ENCODE measurements at regions not wholly inside any gene's neighbourhood (a gene's known extent, or its start where the extent isn't known, plus 50 kb on each side); places are given as distances from the start of the nearest gene placed in this dataset.

DNA sequence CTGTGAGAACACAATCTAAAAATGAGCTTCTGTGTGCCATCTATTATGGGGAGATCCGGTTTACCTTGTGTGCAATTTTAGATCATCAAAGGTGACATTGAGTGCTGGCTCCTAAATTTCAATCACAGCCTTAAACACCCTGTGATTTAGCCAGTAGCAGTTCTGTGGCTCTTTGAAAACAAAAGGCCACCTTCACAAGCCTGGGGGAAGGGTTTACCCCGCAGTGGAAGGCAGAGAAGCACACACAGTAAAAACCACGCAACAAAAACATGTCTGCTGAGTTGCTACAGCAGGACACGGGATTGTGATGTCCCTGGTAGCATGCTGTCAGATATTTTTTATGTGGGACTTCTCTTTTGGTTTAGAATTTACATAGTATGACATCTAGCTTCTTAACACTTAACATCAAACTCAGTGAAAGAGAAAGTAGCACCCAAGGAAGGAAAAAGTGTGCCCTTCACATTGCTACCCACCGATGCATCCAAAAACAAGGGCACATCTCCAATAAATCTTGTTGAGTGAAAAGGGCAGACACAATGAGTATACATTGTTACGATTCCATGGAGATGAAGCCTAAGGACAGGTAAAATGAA is 56.1 kb upstream of the RNF152 start:
- peak overlapping the region; percentile 13 for H3K4me3 Mint-ChIP-seq
- no peaks in the 10 kb centered on the region for H3K27me3 Mint-ChIP-seq (ENCODE audit: low read depth)
- TF ChIP-seq, protein P1, sequence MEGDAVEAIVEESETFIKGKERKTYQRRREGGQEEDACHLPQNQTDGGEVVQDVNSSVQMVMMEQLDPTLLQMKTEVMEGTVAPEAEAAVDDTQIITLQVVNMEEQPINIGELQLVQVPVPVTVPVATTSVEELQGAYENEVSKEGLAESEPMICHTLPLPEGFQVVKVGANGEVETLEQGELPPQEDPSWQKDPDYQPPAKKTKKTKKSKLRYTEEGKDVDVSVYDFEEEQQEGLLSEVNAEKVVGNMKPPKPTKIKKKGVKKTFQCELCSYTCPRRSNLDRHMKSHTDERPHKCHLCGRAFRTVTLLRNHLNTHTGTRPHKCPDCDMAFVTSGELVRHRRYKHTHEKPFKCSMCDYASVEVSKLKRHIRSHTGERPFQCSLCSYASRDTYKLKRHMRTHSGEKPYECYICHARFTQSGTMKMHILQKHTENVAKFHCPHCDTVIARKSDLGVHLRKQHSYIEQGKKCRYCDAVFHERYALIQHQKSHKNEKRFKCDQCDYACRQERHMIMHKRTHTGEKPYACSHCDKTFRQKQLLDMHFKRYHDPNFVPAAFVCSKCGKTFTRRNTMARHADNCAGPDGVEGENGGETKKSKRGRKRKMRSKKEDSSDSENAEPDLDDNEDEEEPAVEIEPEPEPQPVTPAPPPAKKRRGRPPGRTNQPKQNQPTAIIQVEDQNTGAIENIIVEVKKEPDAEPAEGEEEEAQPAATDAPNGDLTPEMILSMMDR (conservative IDR thresholded peaks at IDR 0.05), result no peak
- H3K4me1 Mint-ChIP-seq, result peaks cover 50% of the 10 kb centered on the region
- H3K9me3 Mint-ChIP-seq, result peaks cover 2% of the 10 kb centered on the region
- peak overlapping the region; percentile 9 for H3K27ac Mint-ChIP-seq (ENCODE audit: unreplicated experiment)
- no peak for DNase-seq (ENCODE audit: low read depth, low spot score)
- no peaks in the 10 kb centered on the region for H3K36me3 Mint-ChIP-seq (ENCODE audit: low read depth)

DNA sequence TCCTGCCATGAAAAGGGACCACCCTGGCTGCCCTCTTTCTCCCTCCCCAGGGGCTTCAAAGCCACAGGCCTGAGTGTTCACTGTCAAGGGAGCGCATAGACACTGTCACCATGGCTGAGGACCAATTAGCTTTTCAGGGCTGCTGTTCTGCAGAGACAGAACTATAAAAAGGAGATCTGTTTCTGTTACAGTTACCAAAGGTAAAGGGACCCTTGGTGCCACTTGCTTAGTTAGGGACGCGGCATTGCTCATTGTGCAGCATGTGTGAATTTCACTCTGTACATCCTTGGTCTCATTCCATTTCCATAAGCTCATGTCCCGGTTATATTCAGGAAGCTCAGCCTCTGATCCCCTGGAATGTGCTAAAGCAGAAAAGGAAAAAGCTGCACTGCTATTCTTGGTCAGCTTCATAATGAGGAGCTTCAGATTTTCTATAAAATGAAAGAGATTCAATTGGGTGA is 55.5 kb upstream of the RNF152 start:
- Mint-ChIP-seq H3K36me3 (ENCODE audit: low read depth) (no peaks in the 10 kb centered on the region), H3K27me3 (ENCODE audit: low read depth) (no peaks in the 10 kb centered on the region), H3K4me3 (peak overlapping the region; percentile 68), H3K9me3 (peaks cover 2% of the 10 kb centered on the region), H3K4me1 (peaks cover 50% of the 10 kb centered on the region), H3K27ac (ENCODE audit: unreplicated experiment) (peak overlapping the region; percentile 15)
- TF ChIP-seq, protein P1 (conservative IDR thresholded peaks at IDR 0.05), result no peak
- DNase-seq (ENCODE audit: low read depth, low spot score), result no peak

DNA sequence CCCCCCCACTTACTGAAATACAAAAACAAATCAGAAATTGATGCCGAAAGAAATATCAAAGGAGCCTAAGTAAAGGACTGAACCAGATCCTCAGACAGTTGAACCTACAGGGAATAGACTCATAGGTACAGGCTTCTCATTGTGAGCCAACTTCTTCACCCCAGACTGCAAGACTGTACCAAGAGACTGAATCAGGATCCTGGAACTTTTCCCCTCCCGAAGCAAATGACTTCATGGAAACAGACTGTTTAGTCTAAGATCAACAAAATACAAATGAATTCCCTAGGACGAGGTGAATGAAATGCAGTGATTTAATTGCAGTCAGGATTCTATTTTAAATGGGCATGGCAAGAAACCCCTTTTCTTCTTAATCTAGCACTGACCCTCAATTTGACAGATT is 53.6 kb upstream of the RNF152 start:
- H3K9me3 Mint-ChIP-seq, result peaks cover 4% of the 10 kb centered on the region
- DNase-seq (ENCODE audit: low read depth, low spot score), result no peak
- H3K36me3 Mint-ChIP-seq (ENCODE audit: low read depth), result no peaks in the 10 kb centered on the region
- TF ChIP-seq, protein P1 (conservative IDR thresholded peaks at IDR 0.05), result no peak
- peaks cover 50% of the 10 kb centered on the region for H3K4me1 Mint-ChIP-seq
- no peak overlapping the region for H3K27ac Mint-ChIP-seq (ENCODE audit: unreplicated experiment)
- H3K27me3 Mint-ChIP-seq (ENCODE audit: low read depth), result no peaks in the 10 kb centered on the region
- no peak overlapping the region for H3K4me3 Mint-ChIP-seq

DNA sequence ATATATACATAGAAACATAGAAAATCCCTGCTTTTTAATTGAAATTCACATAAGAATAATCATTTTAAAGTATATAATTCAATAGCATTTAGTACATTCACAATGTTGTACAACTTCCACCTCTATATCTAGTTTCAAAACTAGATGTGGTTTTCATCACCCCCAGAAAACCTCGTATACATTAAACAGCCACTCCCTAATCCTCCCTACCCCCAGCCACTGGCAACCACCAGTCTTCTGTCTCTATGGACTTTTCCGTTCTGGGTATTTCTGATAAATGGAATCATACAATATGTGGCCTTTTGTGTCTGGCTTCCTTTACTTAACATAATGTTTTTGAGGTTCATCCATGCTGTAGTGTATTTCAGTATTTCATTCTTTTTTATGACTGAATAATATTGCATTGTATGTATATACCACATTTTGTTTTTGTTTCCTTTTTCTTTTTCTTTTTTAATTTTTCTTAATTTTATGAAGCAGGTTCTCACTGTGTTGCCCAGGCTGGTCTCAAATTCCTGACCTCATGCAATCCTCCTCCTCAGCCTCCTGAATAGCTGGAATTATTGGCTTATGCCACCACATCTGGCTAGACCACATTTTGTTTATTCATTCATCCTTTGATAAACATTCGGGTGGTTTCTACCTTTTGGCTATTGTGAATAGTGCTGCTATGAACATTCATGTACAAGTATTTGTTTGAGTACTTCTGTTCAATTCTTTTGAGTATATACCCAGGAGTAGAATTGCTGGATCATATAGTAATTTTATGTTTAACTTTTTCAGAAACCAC is 50.6 kb upstream of the RNF152 start:
- H3K4me3 Mint-ChIP-seq, result no peak overlapping the region
- H3K27ac Mint-ChIP-seq (ENCODE audit: unreplicated experiment), result no peak overlapping the region
- peaks cover 28% of the 10 kb centered on the region for H3K4me1 Mint-ChIP-seq
- H3K9me3 Mint-ChIP-seq, result peaks cover 6% of the 10 kb centered on the region
- no peaks in the 10 kb centered on the region for H3K27me3 Mint-ChIP-seq (ENCODE audit: low read depth)
- no peaks in the 10 kb centered on the region for H3K36me3 Mint-ChIP-seq (ENCODE audit: low read depth)
- no peak for DNase-seq (ENCODE audit: low read depth, low spot score)
- TF ChIP-seq, protein P1 (conservative IDR thresholded peaks at IDR 0.05), result no peak

All from neural crest cell (in vitro differentiated cells).